SK-N-MC (cell line): ENCODE measurements at regions not wholly inside any gene's neighbourhood (a gene's known extent, or its start where the extent isn't known, plus 50 kb on each side); places are given as distances from the start of the nearest gene placed in this dataset.

ENCODE experiments used
- EZH2 ChIP-seq: fragments of 200-600 bp; sonication (generic); IDR thresholded peaks from one replicate; pipeline ENCODE4 v1.6.1; 2017; ENCODE audit warnings: antibody characterized with exemption
- FOXP2 ChIP-seq: optimal IDR thresholded peaks from 2 replicates; pipeline ENCODE3; 2011; ENCODE audit warnings: mild to moderate bottlenecking, moderate library complexity; ENCODE audit not compliant: insufficient read depth; ENCODE audit errors: extremely low read length, control extremely low read depth
- POLR2AphosphoS5 ChIP-seq: IDR thresholded peaks from 2 replicates; pipeline ENCODE4 v1.6.1; 2012; ENCODE audit warnings: mild to moderate bottlenecking, low read depth, low read length, borderline replicate concordance

DNA sequence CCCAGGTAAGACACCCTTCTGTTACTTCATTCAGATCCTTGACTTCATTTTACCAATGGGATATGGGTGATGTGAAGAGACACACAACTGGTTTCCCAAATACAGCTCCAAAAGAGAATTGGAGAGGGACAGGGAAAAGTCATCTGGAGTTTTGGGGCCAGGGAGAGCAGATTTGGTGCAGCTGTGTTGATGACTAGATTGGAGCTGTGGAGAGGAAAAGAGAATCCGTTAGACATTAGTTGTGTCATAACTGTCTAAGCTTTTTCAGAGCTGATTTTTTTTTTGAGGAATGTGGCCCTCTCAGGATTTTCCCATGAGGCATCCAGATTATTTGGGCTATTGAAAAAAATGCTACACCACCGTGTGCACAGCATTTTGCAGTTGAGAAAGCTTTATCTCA lies 423.4 kb downstream of the DMAC1 start:
- TF ChIP-seq EZH2 (no peak), POLR2AphosphoS5 (no peak), FOXP2 (no peak)
